Stimulated activated CD8-positive, alpha-beta memory T cell treated with anti-CD3 and anti-CD28 coated beads, Interleukin-2, amount 100 ng/mL, for 1 hour (primary cell): ENCODE measurements at regions not wholly inside any gene's neighbourhood (a gene's known extent, or its start where the extent isn't known, plus 50 kb on each side); places are given as distances from the start of the nearest gene placed in this dataset.

Source experiments
- DNase-seq, 2 donors: peaks; one replicate each; pipeline ENCODE4 v3.0.0-alpha.2; 2020; ENCODE audit warnings: low read depth in 2 of 2

- DNase-seq: no peak
These were observed 241.4 kb downstream of the EDEM1 start for GRCh38 chr3:5428607-5429516.

GRCh38 chr3:5429517-5429890, 242.0 kb downstream of the EDEM1 start:
- no peak for DNase-seq

GRCh38 chr3:5430701-5431100, 243.2 kb downstream of the EDEM1 start:
- DNase-seq: no peak

GRCh38 chr3:5431146-5431545, 243.6 kb downstream of the EDEM1 start:
- DNase-seq: no peak

GRCh38 chr3:5431811-5432378, 244.4 kb downstream of the EDEM1 start:
- DNase-seq: no peak

GRCh38 chr3:5437296-5437782, 249.8 kb downstream of the EDEM1 start:
- DNase-seq: no peak

- no peak for DNase-seq
These were observed 250.3 kb downstream of the EDEM1 start for GRCh38 chr3:5437783-5438323.

GRCh38 chr3:5441401-5441800, 253.9 kb downstream of the EDEM1 start:
- no peak for DNase-seq

GRCh38 chr3:5442106-5442785, 254.7 kb downstream of the EDEM1 start:
- DNase-seq: no peak

GRCh38 chr3:5442786-5443138, 255.3 kb downstream of the EDEM1 start:
- DNase-seq: no peak

GRCh38 chr3:5444253-5444652, 256.7 kb downstream of the EDEM1 start:
- DNase-seq: no peak

- DNase-seq: no peak
These were observed 258.2 kb downstream of the EDEM1 start for GRCh38 chr3:5445676-5446201.

- no peak for DNase-seq
These were observed 260.7 kb downstream of the EDEM1 start for GRCh38 chr3:5448246-5448645.

GRCh38 chr3:5448816-5449215, 261.3 kb downstream of the EDEM1 start:
- DNase-seq: no peak

- no peak for DNase-seq
These were observed 268.7 kb downstream of the EDEM1 start for GRCh38 chr3:5456199-5456598.

GRCh38 chr3:5458526-5458925, 271.0 kb downstream of the EDEM1 start:
- DNase-seq: no peak

GRCh38 chr3:5462086-5462485, 274.6 kb downstream of the EDEM1 start:
- no peak for DNase-seq

GRCh38 chr3:5463991-5464390, 276.5 kb downstream of the EDEM1 start:
- DNase-seq: no peak

- DNase-seq: no peak
These were observed 277.1 kb downstream of the EDEM1 start for GRCh38 chr3:5464649-5465048.

GRCh38 chr3:5465183-5465582, 277.7 kb downstream of the EDEM1 start:
- DNase-seq: no peak

GRCh38 chr3:5466065-5466464, 278.6 kb downstream of the EDEM1 start:
- no peak for DNase-seq

GRCh38 chr3:5466717-5467116, 279.2 kb downstream of the EDEM1 start:
- no peak for DNase-seq
